ENCODE measurements at regions not wholly inside any gene's neighbourhood (a gene's known extent, or its start where the extent isn't known, plus 50 kb on each side); places are given as distances from the start of the nearest gene placed in this dataset.

DNA sequence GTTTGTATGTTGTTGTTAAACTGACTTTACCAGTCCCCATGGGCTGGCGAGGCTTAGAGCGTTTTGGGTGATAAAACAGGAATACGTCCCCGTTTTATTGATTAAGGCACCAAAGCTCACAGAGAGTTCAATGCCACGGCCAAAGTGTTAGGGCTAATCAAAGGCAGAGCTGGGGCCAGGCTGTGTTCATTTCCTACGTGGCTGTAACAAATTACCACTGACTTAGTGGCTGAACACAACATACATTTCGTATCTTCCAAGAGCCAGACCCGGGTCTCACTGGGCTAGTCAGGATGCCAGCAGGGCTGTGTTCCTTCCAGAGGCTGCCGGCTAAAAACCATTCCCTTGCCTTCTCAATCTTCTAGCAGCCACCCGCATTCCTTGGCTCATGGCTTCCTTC, 94.4 kb upstream of the HABP2 start:
- TF ChIP-seq CTCF (IDR thresholded peaks at IDR 0.05; ENCODE audit: low read length) = no peak
- TF ChIP-seq EZH2 (optimal IDR thresholded peaks at IDR 0.05; ENCODE audit: low read depth, low read length) = no peak
- TF ChIP-seq EZH2phosphoT487 (IDR thresholded peaks at IDR 0.05; ENCODE audit: low read length) = no peak

Data from MM.1S (cell line).